Stimulated activated CD4-positive, alpha-beta T cell treated with anti-CD3 and anti-CD28 coated beads, Interleukin-2, amount 100 ng/mL, for 24 hours (primary cell): ENCODE measurements at regions not wholly inside any gene's neighbourhood (a gene's known extent, or its start where the extent isn't known, plus 50 kb on each side); places are given as distances from the start of the nearest gene placed in this dataset.

Experiments used
- DNase-seq, 2 donors: peaks; one replicate each; pipeline ENCODE4 v3.0.0-alpha.2; 2020

DNA sequence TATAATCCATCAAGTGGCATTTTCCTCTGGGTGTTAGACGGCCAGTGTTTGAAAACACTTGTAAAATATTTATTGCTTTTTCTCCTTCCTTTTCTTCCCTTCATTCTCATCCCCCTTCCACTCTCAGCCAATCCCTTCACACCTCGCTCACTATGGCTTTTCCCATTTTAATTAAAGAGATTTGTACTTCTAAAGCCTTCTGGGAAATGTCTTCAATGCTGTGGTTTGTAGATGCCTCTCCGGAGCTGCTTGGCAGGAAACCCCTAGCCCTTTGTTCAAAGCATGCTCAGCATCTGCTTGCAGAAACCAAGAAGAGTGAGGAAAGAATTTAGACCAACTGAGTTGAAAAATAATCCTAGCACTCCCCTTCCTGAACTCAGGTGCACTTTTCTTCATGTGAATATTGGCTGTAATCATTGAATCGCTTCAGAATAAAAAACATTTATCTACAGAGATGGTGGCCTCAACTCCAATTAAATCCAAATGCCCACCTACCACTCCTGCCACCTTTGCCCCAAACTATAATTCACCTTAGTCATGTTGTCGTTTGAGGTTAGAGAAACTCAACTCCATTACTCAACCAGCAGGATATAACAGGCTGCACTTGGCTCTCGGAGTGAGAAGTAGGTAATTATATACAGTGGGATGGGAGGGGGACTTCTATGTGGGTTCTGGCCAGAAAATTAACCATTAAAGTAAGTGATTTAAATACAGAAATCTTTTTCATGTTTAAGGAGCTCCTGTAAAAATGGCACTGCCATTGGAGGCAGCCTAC, 659.4 kb upstream of the CAMK1G start:
- no peak for DNase-seq

DNA sequence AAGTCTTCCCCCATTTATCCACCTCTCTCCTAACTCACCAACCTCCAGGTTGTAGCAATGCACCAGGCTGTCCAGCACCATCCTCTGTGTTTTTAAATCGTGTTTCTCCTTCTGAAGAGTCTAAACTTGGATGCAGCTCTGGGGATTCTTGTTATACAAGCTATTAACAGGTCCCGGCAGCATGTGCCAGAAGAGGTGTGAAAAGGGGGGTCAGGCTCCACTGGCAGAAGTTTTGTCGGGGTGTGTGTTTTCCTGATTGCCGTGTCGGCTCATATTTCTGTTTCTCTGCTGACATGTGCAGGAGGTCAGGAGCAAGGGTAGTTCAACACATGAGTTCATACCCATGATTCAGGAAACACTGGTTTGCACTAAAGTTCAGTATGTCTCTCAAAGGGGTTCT, 658.6 kb upstream of the CAMK1G start:
- no peak for DNase-seq

DNA sequence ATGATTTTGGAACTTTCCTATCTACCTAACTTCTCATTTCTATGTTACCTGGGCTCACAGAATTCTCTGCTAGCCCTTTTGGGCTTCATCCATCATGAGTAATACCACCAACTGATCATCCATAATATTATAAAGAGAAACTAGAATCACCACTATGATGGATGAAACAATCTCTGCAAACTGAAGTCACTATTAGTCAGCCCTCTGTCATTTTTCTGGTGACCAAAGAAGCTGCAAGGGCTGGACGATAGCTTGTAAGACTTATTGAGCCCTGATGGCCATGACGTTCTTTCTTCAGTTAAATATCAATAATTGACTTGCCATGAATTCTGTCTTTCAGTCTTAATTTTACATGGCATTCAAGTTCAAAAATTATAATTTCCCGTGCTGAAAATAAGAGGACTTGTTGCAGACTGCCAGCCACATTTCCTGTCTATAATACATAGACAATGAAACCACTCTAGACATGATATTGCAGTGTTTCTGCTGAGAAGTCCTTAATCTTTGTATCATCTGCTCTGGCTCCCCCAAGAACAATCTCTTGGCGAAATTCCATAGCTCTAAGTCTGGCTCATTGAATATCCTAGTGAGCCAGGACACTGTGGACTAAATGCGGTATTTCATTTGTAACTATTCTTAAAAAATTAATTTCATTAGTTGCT, 655.0 kb upstream of the CAMK1G start:
- no peak for DNase-seq

DNA sequence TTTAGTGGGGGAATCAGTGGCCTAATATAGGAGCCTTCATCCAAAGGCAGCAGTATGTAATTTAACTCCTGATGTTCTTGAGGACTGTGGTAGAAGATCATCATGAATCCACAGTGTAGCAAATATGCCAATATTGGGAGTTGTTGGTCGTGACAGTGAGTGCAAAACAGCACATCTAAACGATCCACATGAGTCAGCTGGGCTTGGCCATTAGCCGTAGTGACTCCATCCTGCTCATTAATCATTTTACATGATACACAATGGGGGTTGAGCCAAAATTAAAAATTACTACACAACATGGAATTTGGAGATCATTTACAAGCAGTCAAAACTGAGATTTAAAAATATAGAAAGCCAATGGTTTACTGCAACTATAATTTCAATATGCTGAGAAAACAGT, 653.9 kb upstream of the CAMK1G start:
- no peak for DNase-seq

DNA sequence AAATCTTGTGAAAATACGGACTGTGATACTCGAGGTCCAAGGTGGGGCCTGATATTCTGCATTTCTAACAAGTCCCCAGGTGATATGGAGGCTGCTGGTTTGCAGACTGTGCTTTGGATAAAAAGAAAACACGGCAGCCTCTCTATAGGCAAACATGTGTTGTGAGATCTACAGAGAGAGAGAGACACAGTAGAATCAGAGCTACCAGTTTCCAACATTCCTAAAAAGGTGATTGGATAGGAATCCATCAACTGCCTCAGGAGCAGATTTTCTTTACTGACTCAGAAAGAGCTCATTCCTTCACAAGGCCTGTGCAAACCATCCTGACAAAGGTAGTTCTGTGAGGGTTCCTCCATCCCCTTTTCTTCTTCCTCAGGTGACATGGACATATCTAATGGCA, 651.6 kb upstream of the CAMK1G start:
- DNase-seq: no peak

DNA sequence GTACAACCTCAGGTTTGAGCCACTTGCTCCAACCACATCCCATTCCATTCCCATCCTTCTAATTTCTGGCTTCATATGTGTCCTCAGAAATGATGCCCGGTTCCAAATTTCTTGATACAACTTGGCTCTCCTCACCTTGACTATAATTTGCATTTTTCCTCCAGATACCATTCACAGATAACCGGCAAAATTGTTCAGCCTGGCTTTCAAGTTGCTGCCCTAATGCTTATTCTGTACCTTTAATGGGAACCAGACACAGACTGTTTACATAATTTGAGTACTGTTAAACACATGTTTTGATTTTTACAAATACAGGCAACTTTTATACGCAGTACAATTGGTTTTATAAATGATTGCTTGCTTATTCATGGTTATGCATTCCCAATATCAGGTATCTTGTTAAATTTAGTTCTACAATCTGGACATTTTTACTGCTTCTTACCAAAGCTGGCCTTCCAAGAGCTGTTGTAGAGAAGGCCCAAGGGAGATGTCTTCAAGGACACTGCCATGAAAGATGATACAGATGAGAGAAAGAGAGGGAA, 649.5 kb upstream of the CAMK1G start:
- DNase-seq: no peak

DNA sequence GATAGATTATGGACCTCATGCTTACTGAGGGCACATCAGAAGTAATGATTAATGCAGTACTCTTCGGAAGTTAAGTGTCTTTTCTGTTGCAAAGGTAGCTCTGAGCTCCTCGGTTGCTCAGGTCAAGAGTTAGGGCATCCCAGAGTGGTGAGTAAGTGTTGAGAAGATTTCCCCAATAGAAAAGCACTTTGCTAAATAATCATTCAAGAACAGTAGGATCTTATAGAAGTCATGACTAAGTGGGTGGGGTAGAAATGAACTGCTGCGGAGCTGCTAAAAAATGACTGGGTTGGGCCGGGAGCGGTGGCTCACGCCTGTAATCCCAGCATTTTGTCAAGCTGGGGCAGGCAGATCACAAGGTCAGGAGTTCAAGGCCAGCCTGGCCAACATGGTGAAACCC, 648.6 kb upstream of the CAMK1G start:
- DNase-seq: no peak

DNA sequence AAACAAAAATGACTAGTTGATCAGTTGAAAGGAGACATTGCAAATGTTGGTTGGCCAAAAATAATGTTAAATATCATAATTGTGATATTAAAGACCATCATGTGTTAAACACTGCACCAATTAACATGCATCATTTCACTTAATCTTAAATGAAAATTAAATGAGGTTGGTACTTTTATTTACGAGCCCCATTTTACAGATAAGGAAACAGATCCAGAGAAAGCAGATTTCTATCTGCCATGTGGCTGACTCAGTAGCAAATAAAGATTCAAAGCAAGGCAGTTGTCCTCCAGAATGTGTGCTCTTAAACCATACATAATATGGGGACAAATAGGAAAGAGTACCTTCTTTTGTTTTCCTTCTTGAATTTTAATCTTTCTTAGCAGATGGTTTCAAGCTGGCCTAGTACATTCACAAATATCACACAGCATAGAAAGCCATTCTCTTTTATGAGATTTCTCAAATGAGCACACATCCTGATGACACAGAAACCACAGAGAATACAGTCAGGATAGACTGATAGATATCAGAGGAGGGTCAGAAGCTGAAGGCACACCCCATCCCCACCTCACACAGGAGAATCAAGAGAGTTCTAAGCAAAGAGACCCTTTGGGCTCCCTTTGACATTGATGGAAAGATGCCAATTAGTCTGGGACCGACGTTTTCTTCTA, 647.9 kb upstream of the CAMK1G start:
- DNase-seq: no peak

DNA sequence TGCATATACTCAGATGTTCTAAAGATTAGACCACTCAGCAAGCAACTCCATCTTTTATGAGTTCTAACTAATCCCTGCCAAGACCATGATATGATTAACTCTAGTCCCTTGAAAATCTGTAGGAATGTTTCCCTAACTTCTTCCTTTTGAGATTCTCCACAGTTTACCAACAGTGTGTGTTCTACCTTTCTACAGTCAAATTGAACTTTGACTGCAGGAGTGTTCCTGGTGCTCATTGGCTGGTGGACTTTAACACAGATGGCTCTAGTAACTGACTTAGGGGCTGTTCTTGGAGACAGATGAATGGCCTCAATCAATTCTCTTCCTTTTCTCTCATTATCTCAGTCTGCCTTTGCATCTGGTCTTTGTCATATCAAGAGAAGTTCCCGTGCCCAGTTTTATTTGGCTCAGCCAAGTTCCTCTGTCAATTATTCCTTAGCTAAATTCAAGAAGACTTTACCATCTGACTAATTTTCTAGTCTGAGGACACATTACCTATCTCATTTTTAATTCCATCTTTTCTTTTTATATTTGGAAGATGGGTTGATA, 643.9 kb upstream of the CAMK1G start:
- DNase-seq: no peak

DNA sequence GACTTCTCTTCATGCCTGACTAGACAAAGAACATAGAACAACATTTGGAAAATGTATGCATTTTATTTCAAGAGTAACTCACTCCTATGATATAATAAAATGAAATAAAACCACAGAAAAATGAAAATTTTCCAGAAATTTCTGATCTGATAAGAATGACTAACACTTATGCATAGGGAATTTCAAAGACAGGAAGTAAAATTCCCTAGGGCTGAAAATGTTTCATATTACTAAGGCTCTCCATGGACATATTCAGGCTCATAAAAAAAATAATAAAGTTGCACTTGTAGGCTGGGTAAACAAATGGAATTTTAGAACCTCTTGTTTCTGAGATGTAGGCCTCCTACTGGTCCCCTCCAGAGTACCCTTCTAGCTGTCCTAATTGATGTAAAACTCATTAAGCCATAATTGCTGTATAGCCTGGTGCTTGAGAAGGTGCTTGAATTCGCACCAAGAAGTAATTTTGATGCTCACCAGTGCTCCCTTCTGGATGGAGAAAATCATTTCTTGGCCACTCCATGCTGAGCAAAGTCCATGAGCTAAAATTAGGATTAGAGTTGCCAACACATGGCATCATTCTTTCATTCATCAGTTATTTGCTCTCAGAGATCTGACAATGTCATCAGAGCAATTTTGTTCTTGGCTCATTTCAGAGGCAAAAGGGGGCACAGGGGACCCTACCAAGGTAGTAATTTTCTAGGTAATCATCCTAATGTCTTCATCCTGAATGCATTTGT, 641.0 kb upstream of the CAMK1G start:
- no peak for DNase-seq

DNA sequence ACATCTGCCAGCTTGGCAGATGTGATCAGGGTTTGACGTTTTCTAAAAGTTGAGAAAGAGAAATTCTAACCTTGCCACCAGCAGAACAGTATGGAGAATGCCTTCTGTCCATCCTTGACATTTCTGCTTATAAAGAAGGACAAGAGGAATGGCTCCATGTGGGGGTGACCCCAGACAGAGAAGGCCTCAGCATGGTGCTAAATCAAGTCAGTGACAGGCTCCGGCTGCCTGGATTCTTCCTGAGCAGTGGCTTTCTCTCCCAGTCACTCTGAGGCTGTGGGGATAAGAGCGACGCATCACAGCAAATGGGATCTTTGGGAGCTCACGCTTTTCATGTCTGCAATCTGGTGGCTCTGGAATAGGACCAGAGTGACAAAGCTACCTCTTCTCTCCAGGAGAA, 640.2 kb upstream of the CAMK1G start:
- DNase-seq: no peak

DNA sequence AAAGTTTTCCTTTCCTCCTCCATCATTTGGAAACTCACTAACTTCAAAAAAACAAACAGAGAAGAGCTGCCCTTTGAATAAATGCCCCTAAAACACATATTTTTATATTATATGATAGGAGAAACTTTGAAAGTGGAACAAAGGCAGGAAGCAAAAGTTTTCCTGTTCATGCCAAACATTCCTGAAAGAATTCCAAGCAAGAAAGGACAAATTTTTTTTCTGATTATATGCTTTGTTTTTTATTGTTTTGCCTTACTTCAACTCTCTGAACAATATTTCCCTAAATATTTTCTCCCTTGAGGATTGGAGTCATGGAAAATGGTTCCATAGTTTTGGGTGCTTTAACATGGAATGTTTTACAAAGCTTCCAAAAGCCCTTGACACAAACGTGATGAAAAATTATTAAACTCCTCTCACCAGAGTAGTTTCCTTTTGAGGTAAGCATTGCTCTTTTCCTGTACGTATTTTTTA, 638.5 kb upstream of the CAMK1G start:
- DNase-seq: no peak

DNA sequence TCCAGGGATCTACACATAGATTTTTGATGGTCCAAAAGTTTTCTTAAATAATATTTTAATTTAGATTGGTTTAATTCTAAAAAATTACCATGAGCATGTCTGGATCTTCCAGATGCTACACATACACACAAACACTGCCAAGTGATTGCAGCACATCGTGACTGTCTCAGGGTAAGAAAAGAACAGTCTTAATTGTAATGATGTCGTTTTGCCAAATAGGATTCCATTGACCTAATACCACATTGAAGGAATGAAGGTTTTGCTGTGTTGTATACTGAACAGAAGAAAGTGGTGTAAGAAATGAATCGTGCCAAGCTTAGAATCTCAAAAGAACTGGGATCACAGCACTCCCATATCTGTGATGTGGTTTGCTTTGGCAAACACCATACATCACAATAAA, 633.3 kb upstream of the CAMK1G start:
- DNase-seq: no peak

DNA sequence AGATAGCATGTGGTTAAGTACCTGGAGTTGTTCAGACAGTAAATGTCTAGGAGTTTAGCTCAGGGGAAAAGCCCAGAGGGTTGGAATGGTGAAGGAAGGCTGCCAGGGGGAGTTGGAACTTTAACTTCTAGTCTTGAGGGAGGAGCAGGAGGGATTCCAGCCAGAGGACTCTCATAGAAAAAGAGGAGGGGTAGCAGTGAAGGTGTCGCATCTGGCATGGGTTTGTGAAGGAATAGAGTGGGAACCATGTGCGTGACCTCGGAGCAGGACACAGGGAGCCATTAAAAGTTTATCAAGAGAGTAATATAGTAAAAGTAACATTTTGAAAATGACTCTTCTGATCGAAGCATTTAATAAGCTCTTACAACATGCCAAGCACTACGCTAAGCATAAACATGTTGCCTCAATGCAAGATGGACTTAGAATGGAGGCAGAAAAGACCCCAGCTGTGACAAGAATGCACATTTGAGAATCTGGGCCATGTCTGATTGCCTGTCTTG, 632.4 kb upstream of the CAMK1G start:
- no peak for DNase-seq

DNA sequence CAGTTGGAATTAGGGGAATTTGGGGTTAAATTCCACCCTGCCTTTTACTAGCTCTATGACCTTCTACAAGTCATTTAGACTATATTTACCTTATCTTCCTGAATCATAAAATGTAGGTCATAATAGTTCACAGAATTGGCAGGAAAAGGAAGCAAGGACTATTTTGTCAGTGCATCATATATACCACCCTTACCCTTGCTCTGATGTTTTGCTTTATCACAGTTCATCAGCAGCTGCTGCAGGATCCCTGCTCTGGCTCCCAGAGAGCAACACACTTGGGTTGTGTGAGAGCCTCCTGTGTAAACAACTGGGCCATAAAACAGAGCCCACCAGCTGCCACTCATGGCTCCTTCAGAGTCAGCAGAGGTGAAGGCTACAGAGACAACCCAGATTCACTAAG, 631.6 kb upstream of the CAMK1G start:
- no peak for DNase-seq

DNA sequence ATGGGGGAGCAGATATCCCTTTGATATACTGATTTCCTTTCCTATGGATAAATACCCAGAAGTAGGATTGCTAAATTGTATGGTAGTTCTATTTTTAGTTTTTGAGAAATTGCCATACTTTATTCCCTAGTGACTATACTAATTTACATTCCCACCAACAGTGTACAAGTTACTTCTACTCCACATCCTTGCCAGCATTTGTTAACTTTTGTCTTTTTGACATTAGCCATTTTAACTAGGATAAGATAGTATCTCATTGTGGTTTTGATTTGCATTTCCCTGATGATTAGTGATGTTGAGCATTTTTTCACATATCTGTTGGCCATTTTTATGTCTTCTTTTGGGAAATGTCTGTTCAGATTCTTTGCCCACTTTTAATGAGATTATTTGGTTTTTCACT, 620.6 kb upstream of the CAMK1G start:
- no peak for DNase-seq

DNA sequence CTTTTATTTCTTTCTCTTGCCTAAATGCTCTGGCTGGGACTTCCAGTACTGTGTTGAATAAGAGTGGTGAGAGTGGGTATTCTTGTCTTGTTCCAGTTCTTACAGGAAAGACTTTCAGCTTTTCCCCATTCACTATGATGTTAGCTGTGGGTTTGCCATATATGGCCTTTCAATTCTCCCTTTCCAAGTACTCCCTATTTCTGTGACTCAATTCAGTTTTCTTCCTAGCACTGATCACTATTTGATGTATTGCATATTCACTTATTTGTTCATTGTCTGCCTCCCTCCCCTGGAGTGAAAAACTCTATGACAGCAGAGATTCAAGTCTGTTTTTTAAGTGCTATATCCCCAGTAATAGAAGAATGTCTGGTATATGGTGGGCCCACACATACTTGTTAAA, 618.2 kb upstream of the CAMK1G start:
- DNase-seq: no peak

DNA sequence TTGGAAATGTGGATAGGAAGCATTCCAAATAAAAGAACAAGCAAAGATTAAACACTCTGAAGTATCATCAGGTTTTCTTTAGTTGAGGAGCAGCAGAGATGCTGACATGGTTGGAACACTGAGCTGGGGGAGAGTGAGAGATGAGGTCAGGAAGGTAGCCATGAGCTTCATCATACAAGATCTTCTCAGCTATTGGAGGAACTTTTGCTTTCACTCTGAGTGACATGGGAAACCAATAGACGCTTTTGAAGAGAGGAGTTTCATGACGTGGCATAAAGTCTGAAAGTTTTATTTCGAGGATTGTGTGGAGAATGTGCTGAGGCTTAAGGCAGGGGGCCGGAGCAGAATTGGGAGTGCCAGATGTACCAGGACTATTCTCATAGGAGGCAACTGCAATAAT, 616.2 kb upstream of the CAMK1G start:
- DNase-seq: no peak

DNA sequence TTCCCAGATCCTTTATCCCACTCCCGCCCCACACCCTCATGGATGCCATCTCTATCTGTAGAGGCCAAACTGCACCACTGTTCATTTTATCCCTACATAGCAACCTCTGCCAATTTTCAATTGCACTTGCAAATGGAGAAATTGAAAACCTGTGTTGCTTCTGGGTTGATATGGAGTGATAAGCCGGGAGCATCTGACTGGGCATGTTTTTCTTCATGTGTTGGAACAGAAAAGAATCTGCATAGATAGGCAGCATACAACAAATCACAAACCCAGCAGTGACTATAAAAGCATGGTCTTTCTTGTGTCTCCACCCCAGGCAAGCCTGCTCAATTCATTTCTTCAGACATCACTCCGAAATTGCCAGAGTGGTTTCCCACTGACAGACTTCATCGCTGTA, 608.8 kb upstream of the CAMK1G start:
- DNase-seq: no peak

DNA sequence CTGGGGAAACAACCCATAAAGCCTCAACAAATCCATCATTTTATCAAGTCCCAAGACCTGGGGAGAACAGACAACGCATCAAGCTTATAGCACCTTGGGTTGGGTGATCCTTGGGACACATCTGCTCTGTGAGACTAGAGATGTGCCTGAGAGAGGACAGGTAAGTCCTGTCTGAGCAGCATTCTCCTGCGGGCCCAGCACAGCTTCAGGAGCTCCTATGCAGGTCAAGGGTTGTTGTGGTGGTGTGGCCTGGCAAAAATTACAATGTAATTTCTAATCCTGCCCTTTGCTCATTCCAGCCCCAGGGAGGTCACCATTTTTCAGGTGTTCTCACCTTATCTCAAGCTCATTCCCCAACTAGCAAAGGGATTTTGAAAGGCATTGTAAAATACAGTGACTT, 608.1 kb upstream of the CAMK1G start:
- no peak for DNase-seq

DNA sequence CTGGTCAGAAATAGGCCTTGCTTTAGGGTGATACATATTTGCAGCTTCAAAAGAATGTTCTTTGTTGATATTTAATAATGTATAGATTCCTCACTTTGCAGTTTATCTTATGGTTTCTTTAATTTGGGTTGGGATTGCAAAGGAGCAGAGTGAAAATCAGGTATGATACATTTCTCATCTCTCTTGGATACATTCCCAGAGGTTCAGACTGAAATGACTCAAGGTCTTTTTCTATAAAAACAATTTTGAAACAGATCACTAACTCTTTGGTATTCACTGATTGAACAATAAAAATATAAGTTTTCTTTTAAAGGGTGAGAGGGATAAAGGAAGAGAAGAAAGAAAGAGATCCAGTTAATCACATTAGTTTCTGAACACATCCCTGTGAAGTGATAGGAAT, 606.5 kb upstream of the CAMK1G start:
- DNase-seq: no peak

DNA sequence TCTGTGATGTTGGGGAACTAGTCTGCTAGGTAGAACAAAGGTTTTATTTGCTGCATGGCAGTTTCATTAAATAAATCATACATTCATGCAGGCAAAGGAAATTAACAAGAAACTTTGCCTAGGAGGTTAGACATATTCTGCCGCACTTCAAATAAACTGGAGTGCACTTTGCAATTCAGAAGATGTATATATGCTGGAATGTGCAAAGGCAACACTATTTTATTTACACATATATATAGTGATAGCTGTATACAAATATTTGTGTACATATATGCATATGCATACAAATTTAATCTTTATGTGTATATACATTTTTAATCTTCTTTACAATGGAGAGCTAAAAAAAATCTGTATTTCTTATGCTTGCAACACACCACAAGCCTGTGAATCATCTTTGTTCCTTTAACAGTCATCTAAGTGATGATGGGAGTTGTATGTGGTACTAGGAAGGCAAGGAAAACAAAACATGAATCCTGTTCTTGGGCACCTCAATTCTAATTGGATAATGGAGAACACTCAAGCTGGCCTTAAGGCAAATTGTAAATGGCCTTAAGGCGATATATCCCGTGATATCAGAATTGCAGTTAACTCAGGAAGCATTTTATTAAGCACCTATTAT, 605.8 kb upstream of the CAMK1G start:
- no peak for DNase-seq
